Activated CD4-positive, alpha-beta memory T cell treated with anti-CD3 and anti-CD28 coated beads for 36 hours (primary cell): ENCODE measurements at regions not wholly inside any gene's neighbourhood (a gene's known extent, or its start where the extent isn't known, plus 50 kb on each side); places are given as distances from the start of the nearest gene placed in this dataset.

Experiments
- CTCF ChIA-PET: fragments of 350-600 bp; sonication (Branson Sonifier 250); formaldehyde crosslinking; loops from one replicate; lab custom pipeline; 2021; ENCODE audit warnings: antibody characterized with exemption, inconsistent platforms; lab: Charles Lee
- POLR2A ChIA-PET: fragments of 350-600 bp; sonication (Branson Sonifier 250); formaldehyde crosslinking; loops from one replicate; lab custom pipeline; 2021; ENCODE audit warnings: antibody characterized with exemption; lab: Charles Lee
- DNase-seq: peaks from one replicate; pipeline ENCODE4 v3.0.0-alpha.2; 2020
- H3K27ac Mint-ChIP-seq: one replicate; pipeline ENCODE4 v1.8.0; 2021; ENCODE audit warnings: mixed read lengths
- H3K27me3 Mint-ChIP-seq: one replicate; pipeline ENCODE4 v1.8.0; 2021; ENCODE audit warnings: mixed read lengths
- H3K36me3 Mint-ChIP-seq: one replicate; pipeline ENCODE4 v1.8.0; 2021; ENCODE audit warnings: mixed read lengths
- H3K4me1 Mint-ChIP-seq: one replicate; pipeline ENCODE4 v1.8.0; 2021; ENCODE audit warnings: low read depth, mixed read lengths
- H3K4me3 Mint-ChIP-seq: one replicate; pipeline ENCODE4 v1.8.0; 2021; ENCODE audit warnings: mild to moderate bottlenecking, mixed read lengths
- H3K9me3 Mint-ChIP-seq: one replicate; pipeline ENCODE4 v1.8.0; 2021; ENCODE audit warnings: mixed read lengths
- intact Hi-C: fragments of 100-400 bp; cut with micrococcal nuclease; formaldehyde crosslinking; loops from one replicate; pipeline ENCODE4 v1.15.1; 2023

DNA sequence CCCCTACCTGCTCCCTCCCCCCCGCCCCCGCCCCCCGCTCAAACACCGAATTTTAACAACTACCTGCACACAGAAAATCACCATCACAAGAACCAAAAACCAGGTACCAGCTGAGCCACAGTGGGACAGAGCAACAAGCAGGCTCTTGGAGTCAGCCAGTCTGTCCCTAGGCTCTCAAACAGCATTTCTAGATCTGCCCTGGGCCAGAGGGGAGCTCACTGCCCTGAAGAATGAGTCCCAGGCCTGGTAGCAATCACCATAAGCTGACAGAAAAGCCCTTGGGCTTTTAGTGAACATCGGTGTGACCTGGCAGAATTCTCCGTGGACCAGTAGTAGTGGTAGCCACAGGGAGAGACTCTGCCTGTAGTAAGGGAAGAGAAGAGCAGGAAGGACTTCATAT, 58.3 kb downstream of the C11orf87 start:
- Mint-ChIP-seq H3K4me1 (no peaks in the 10 kb centered on the region), H3K36me3 (no peaks in the 10 kb centered on the region), H3K27me3 (no peaks in the 10 kb centered on the region), H3K4me3 (no peak overlapping the region), H3K27ac (no peak overlapping the region), H3K9me3 (peaks cover 5% of the 10 kb centered on the region)
- CTCF ChIA-PET: no interaction called here
- POLR2A ChIA-PET: no interaction called here
- intact Hi-C loops: no loop called here
- no peak for DNase-seq

DNA sequence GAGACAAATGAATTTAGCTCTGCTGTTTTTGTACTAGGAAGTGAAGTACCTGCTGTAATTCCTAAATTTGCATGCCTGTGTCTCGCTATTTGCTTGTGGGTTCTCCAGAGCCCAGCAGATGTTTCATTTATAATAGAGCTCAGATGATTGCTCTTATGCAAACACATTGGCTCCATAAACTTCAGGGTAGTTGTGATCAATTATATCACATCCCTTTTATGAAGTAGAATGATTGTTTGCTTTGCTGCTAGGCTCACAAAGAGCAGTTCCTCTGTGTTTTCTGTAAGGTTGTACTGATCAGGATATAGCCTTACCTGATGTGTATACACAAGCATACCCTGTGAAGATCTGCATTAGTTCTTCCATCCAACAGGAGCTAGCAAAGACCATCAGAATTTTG, 64.1 kb downstream of the C11orf87 start:
- no peaks in the 10 kb centered on the region for H3K4me1 Mint-ChIP-seq
- no peak overlapping the region for H3K4me3 Mint-ChIP-seq
- peaks cover under 1% of the 10 kb centered on the region for H3K9me3 Mint-ChIP-seq
- intact Hi-C loops: no loop called here
- POLR2A ChIA-PET: no interaction called here
- DNase-seq: no peak
- no peak overlapping the region for H3K27ac Mint-ChIP-seq
- no peaks in the 10 kb centered on the region for H3K36me3 Mint-ChIP-seq
- CTCF ChIA-PET: no interaction called here
- H3K27me3 Mint-ChIP-seq: no peaks in the 10 kb centered on the region

DNA sequence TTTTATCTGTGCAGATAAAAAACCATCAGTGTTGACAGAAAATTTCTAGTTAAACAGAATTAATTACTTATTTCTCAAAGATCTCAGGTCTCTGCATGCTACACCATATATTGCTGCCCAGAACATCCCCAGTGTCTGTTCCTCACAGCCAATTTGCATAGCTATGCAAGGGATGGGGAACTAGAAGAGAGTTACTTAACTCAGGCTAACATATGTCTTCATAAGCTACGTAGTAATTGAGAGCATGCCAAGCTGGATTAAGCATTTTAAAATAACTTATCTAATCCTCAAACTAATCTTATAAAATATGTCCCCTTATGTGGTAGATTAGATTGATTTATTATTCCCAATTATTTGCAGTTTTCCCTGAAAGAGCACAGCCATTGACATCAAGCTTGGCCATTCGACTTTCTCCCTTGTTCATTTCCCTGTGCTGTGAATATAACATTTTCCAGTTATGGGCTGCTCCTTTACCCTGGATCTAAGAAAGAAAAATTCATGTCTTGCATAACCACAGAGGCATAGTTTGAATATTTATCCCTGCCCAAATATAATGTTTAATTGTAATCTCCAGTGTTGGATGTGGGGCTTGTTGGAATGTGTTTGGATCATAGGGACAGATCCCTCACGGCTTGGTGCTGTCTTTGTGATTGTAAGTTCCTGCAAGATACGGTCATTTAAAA, 69.1 kb downstream of the C11orf87 start:
- H3K27me3 Mint-ChIP-seq: no peaks in the 10 kb centered on the region
- intact Hi-C loops: no loop called here
- peaks cover 12% of the 10 kb centered on the region for H3K9me3 Mint-ChIP-seq
- ChIA-PET CTCF (no interaction called here), POLR2A (no interaction called here)
- H3K36me3 Mint-ChIP-seq: no peaks in the 10 kb centered on the region
- no peak for DNase-seq
- no peaks in the 10 kb centered on the region for H3K4me1 Mint-ChIP-seq
- no peak overlapping the region for H3K4me3 Mint-ChIP-seq
- no peak overlapping the region for H3K27ac Mint-ChIP-seq

DNA sequence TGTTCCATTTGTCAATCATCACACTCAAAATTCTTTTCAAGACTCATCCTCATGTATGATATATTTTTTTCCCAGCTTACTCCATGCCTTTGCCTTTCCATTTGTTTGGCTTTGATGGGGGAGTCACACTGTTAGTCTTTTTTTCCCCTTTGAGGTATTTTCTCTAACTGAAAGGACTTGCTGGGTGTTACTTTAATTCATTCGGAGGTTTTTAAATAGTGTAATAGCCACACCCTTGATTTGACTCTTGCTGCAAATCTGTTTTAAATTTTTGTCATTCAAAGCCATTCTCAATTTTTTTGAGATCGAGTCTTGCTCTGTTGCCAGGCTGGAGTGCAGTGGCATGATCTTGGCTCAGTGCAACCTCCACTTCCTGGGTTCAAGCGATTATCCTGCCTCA, 84.1 kb downstream of the C11orf87 start:
- no peaks in the 10 kb centered on the region for H3K27me3 Mint-ChIP-seq
- POLR2A ChIA-PET: no interaction called here
- no peak for DNase-seq
- CTCF ChIA-PET: no interaction called here
- no peaks in the 10 kb centered on the region for H3K9me3 Mint-ChIP-seq
- intact Hi-C loops: no loop called here
- H3K4me1 Mint-ChIP-seq: no peaks in the 10 kb centered on the region
- no peaks in the 10 kb centered on the region for H3K36me3 Mint-ChIP-seq
- no peak overlapping the region for H3K27ac Mint-ChIP-seq
- H3K4me3 Mint-ChIP-seq: no peak overlapping the region

DNA sequence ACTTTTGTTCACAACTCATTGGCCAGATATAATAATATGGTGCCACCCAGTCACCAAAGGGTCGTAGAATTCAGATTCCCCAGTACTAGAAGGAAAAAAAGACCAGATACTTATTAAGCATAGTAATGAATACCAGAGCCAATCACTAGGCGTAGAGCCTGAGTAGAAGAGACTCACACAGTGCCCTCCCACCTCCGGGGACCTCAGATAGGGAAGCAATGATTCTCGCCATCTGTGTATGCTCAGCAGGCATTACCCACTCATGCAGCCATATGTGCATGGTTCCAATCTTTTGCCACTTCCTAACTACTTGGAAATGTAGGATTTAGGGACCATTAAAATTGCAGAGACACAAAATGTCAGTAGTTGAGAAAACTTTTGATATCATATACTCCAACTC, 85.3 kb downstream of the C11orf87 start:
- ChIA-PET CTCF (no interaction called here), POLR2A (no interaction called here)
- intact Hi-C loops: no loop called here
- Mint-ChIP-seq H3K27ac (no peak overlapping the region), H3K36me3 (no peaks in the 10 kb centered on the region), H3K4me3 (no peak overlapping the region), H3K27me3 (no peaks in the 10 kb centered on the region), H3K9me3 (no peaks in the 10 kb centered on the region), H3K4me1 (no peaks in the 10 kb centered on the region)
- DNase-seq: no peak

DNA sequence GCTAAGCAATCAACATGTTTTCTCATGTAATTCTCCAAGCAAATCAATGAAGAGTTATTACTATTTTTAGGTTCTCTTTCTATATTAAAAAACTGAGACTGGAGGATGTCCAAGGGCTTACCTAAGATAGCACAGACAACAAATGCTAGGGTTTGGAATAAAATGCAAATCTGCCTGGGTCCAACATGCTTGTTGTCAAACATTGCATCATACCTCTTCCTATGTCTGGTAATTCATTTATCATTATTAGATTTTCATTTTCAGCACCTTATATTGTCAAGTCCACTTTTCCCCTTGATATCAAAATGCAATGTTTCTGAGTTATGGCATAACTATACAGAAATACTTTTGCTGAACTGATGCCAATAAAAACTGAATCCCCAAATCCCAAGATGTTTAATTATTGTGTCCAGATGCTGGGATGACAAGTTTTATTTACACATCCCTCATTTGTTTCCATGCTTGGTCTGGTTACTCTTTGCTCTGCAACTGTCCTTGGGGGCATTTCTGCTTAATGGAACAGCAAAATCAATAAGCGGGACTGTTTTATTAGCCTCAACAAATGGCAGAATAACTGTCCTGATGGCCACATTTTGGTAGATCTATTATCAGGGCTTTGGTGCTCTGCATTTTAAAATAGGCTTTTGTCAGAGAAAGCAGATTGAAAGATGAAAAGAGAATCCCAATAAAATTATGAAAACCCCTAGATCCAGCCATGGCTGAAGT, 86.0 kb downstream of the C11orf87 start:
- H3K4me1 Mint-ChIP-seq: no peaks in the 10 kb centered on the region
- no peak overlapping the region for H3K27ac Mint-ChIP-seq
- H3K27me3 Mint-ChIP-seq: no peaks in the 10 kb centered on the region
- intact Hi-C loops: no loop called here
- H3K9me3 Mint-ChIP-seq: no peaks in the 10 kb centered on the region
- H3K36me3 Mint-ChIP-seq: no peaks in the 10 kb centered on the region
- no peak for DNase-seq
- ChIA-PET POLR2A (no interaction called here), CTCF (no interaction called here)
- no peak overlapping the region for H3K4me3 Mint-ChIP-seq

DNA sequence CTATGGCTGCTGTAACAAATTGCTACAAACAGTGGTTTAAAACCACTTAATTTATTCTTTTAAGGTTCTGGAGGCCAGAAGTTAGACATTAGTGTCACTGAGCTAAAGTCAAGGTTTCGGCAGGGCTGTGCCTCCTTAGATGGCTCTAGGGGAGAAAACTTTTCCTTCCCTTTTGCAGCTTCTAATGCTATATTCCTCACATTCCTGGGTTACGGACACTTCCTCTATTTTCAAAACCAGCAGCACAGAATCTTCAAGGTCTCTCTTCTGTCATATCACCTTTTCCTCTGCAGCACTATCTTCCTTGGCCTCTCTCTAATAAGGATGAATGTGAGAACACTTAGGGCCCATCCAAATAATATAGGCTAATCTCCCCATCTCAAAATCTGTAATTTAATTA, 87.0 kb downstream of the C11orf87 start:
- H3K4me3 Mint-ChIP-seq: no peak overlapping the region
- CTCF ChIA-PET: no interaction called here
- H3K27ac Mint-ChIP-seq: no peak overlapping the region
- no peaks in the 10 kb centered on the region for H3K4me1 Mint-ChIP-seq
- H3K27me3 Mint-ChIP-seq: no peaks in the 10 kb centered on the region
- no peak for DNase-seq
- intact Hi-C loops: no loop called here
- H3K9me3 Mint-ChIP-seq: no peaks in the 10 kb centered on the region
- POLR2A ChIA-PET: no interaction called here
- H3K36me3 Mint-ChIP-seq: no peaks in the 10 kb centered on the region

DNA sequence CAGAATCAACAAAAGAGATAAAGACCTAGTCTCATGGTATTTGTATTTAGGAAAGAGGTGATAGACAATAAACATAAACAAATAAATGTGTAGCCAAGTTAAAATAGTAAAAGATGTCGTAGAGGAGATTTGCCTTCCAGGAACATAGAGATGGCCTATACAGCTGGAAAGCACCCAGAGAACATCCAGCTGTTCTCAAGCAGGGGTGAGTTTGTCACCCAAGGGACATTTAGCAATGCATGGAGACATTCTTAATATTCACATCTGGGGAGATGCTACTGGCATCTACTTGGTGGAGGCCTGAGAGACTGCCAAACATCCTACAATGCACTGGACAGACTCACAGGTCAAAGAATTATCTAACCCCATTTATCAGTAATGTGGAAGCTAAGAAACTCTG, 88.3 kb downstream of the C11orf87 start:
- intact Hi-C loops: no loop called here
- no peaks in the 10 kb centered on the region for H3K36me3 Mint-ChIP-seq
- POLR2A ChIA-PET: no interaction called here
- CTCF ChIA-PET: no interaction called here
- H3K9me3 Mint-ChIP-seq: no peaks in the 10 kb centered on the region
- no peaks in the 10 kb centered on the region for H3K4me1 Mint-ChIP-seq
- no peaks in the 10 kb centered on the region for H3K27me3 Mint-ChIP-seq
- no peak overlapping the region for H3K27ac Mint-ChIP-seq
- H3K4me3 Mint-ChIP-seq: no peak overlapping the region
- DNase-seq: no peak

DNA sequence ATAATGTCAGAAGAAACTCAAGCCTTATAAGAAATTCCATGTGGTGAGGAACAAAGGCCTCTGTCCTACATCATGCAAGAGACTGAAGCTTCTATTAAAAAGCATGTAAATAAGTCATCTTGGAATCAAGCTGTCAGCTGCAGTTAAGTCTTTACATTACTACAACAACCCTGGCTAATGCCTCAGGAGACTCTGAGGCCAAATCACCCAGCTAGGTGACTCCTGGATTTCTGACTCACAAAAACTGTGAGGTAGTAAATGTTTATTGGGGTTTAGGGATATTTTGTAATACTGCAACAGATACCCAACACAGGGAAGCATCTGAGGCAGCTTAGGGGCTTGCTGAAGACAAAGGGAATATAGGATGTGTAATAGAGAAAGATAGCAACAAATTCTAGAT, 89.6 kb downstream of the C11orf87 start:
- POLR2A ChIA-PET: no interaction called here
- H3K9me3 Mint-ChIP-seq: peaks cover 1% of the 10 kb centered on the region
- H3K4me1 Mint-ChIP-seq: no peaks in the 10 kb centered on the region
- H3K36me3 Mint-ChIP-seq: no peaks in the 10 kb centered on the region
- H3K4me3 Mint-ChIP-seq: no peak overlapping the region
- H3K27me3 Mint-ChIP-seq: no peaks in the 10 kb centered on the region
- intact Hi-C loops: no loop called here
- DNase-seq: no peak
- H3K27ac Mint-ChIP-seq: no peak overlapping the region
- CTCF ChIA-PET: no interaction called here

DNA sequence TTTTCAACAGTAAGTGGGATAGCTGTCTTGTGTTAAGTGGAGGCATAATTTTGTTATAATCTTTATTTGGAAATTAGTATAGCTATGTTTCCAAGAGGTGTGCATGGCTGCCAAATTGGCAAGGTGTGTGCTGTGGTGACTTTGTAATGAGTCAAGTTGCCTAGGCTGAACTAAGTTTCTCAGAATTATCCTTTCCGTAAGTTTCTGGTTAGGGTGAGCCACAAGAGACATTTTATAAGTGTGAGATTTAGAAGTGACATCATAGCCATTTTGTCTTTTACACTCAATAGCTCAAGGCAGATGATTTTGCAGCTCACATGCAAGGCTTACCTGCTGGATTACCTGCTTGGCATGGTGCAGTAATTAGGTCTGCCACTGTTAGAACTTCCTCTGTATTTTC, 90.3 kb downstream of the C11orf87 start:
- CTCF ChIA-PET: no interaction called here
- H3K4me1 Mint-ChIP-seq: no peaks in the 10 kb centered on the region
- H3K36me3 Mint-ChIP-seq: no peaks in the 10 kb centered on the region
- H3K4me3 Mint-ChIP-seq: no peak overlapping the region
- H3K9me3 Mint-ChIP-seq: peaks cover 2% of the 10 kb centered on the region
- POLR2A ChIA-PET: no interaction called here
- H3K27me3 Mint-ChIP-seq: no peaks in the 10 kb centered on the region
- no peak overlapping the region for H3K27ac Mint-ChIP-seq
- no peak for DNase-seq
- intact Hi-C loops: no loop called here

DNA sequence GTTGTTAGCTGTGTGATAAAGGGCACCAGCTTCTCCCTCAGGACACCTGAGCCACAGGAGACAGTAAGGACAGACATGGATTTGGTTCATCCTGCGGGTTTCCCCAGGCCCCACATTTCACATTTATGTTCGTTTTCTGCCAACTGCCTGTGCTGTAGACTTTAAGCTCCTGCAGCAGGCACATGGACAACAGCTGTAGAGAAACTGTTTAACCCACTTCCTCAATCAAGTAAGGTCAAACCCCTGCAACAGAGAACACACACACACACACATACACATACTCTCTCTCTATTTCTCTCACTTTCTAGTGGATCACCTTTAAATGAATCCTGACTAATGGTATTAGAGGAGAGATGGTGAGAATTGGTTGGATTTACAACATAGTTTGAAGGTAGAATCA, 90.7 kb downstream of the C11orf87 start:
- peaks cover 2% of the 10 kb centered on the region for H3K9me3 Mint-ChIP-seq
- H3K27ac Mint-ChIP-seq: no peak overlapping the region
- no peaks in the 10 kb centered on the region for H3K4me1 Mint-ChIP-seq
- CTCF ChIA-PET: no interaction called here
- intact Hi-C loops: no loop called here
- no peaks in the 10 kb centered on the region for H3K36me3 Mint-ChIP-seq
- no peaks in the 10 kb centered on the region for H3K27me3 Mint-ChIP-seq
- no peak overlapping the region for H3K4me3 Mint-ChIP-seq
- DNase-seq: no peak
- POLR2A ChIA-PET: no interaction called here

DNA sequence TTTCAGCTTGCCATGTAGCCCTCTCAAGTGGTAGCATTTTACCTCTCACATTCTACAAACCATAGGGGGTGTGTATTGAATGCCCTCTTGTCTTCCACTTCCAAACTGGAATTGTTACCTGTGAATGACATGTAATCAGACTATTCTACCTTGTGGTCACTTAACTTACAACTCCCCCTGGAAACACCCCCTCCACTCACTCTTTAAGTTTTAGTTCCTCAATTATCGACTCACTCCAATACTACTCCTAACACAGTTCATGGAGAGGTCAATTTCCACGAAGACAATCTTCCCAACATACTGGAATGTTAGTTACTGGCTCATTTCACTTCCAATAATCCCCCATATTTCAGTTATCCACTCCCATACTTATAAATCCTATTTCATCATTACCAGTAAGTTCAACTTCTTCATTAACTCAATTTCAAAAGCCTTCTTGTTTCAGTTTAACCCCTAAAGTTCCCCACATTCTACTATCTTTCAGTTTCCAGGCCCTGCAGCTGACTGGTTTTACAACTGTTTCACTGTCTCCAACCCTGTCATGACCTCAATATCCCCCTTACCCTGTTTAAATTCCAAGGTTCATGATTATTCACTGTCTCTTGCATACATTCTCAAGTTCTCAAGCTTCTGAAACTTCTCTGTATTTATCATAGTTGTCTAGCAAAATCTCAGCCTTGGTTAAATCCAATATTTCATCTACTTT, 92.5 kb downstream of the C11orf87 start:
- Mint-ChIP-seq H3K36me3 (no peaks in the 10 kb centered on the region), H3K4me3 (no peak overlapping the region), H3K27ac (no peak overlapping the region), H3K9me3 (peaks cover 2% of the 10 kb centered on the region), H3K27me3 (no peaks in the 10 kb centered on the region), H3K4me1 (no peaks in the 10 kb centered on the region)
- intact Hi-C loops: no loop called here
- ChIA-PET POLR2A (no interaction called here), CTCF (no interaction called here)
- no peak for DNase-seq

DNA sequence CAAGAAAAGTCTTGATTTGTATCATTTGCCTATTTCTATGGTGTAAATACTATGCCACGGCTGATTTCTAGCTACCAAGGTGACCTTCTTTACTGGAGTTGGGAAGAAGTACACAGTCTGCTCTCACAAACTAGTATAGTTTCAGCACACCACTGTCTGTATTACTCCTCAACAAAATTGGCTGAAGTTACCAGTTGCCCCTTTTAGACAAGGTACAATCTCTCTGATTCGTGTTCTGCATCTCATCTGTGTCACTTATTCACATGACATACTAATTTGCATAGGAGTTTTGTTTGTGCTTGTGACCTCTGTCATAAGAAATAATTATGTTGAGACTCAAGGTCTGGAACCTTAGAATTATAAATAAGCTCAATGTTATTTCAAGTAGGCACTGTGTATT, 97.3 kb downstream of the C11orf87 start:
- no peaks in the 10 kb centered on the region for H3K36me3 Mint-ChIP-seq
- POLR2A ChIA-PET: no interaction called here
- intact Hi-C loops: no loop called here
- no peaks in the 10 kb centered on the region for H3K27me3 Mint-ChIP-seq
- peaks cover 4% of the 10 kb centered on the region for H3K9me3 Mint-ChIP-seq
- no peak for DNase-seq
- H3K27ac Mint-ChIP-seq: no peak overlapping the region
- H3K4me1 Mint-ChIP-seq: no peaks in the 10 kb centered on the region
- CTCF ChIA-PET: no interaction called here
- no peak overlapping the region for H3K4me3 Mint-ChIP-seq
